Endothelial cell of umbilical vein (primary cell): ENCODE measurements at regions not wholly inside any gene's neighbourhood (a gene's known extent, or its start where the extent isn't known, plus 50 kb on each side); places are given as distances from the start of the nearest gene placed in this dataset.

Experiments used
- BruUV-seq: library from RNA; stranded (reverse); fragments of 400-500 nt; replicated peaks from 2 replicates; lab custom pipeline; 2021; lab: Mats Ljungman, UMichigan
- CTCF ChIA-PET: fragments of 300-600, 350-600 bp; sonication (Branson Sonifier 250); formaldehyde crosslinking; loops from one replicate; lab custom pipeline; 2021; ENCODE audit warnings: antibody characterized with exemption, inconsistent platforms; lab: Charles Lee
- POLR2A ChIA-PET: fragments of 300-600, 350-600 bp; sonication (Branson Sonifier 250); formaldehyde crosslinking; loops from one replicate; lab custom pipeline; 2021; ENCODE audit warnings: antibody characterized with exemption, inconsistent platforms; lab: Charles Lee
- DNase-seq: peaks from one replicate; pipeline ENCODE4 v3.0.0-alpha.2; 2011; ENCODE audit warnings: low read depth, low spot score
- FAIRE-seq: peaks from 2 replicates; lab custom pipeline; 2011; peaks lifted over from hg19 to GRCh38; lab: Jason Lieb, UNC
- H2AFZ ChIP-seq: 2 replicates; pipeline ENCODE4 v1.6.0; 2012; ENCODE audit warnings: low read depth, low read length, control low read depth, inconsistent platforms
- H3K27ac ChIP-seq: 2 replicates; pipeline ENCODE4 v1.5.1; 2011; ENCODE audit warnings: low read depth, mild to moderate bottlenecking, control low read depth, low read length, moderate library complexity; ENCODE audit not compliant: insufficient read depth
- H3K27me3 ChIP-seq, 2 experiments: 2 replicates each; pipeline versions ENCODE4 v1.6.0 to v1.6.1; 2011; ENCODE audit warnings: low read length in 2 of 2, mixed read lengths in 1 of 2; ENCODE audit not compliant: control insufficient read depth in 2 of 2, insufficient read depth in 2 of 2
- H3K36me3 ChIP-seq, 2 experiments: 2 replicates in 1 of 2; 3 replicates in 1 of 2; pipeline ENCODE4 v1.5.1; 2011; ENCODE audit warnings: low read length in 2 of 2, mild to moderate bottlenecking in 1 of 2, moderate library complexity in 1 of 2; ENCODE audit not compliant: control insufficient read depth in 2 of 2, insufficient read depth in 2 of 2; ENCODE audit errors: extremely low read depth in 1 of 2
- H3K4me1 ChIP-seq: 3 replicates; pipeline ENCODE4 v1.5.1; 2011; ENCODE audit warnings: mild to moderate bottlenecking, low read length; ENCODE audit not compliant: control insufficient read depth, insufficient read depth; ENCODE audit errors: extremely low read depth
- H3K4me2 ChIP-seq: 2 replicates; pipeline ENCODE4 v1.6.1; 2011; ENCODE audit warnings: low read length, control low read depth, mixed read lengths; ENCODE audit not compliant: insufficient read depth
- H3K4me3 ChIP-seq, 3 experiments: fragments of 200-600 bp in 1 of 3; sonication (generic), shearing (Covaris generic) in 1 of 3; replicated peaks in 1 of 3; 2 replicates each; pipeline ENCODE4 v1.5.1; 2011 to 2016; ENCODE audit warnings: control low read depth in 3 of 3, low read length in 3 of 3, mild to moderate bottlenecking in 2 of 3, inconsistent platforms in 1 of 3, low read depth in 1 of 3, moderate library complexity in 1 of 3; ENCODE audit not compliant: insufficient read depth in 1 of 3
- H3K79me2 ChIP-seq: 2 replicates; pipeline ENCODE4 v1.6.0; 2012; ENCODE audit warnings: low read length, inconsistent platforms; ENCODE audit not compliant: control insufficient read depth, insufficient read depth
- H3K9ac ChIP-seq: replicated peaks from 2 replicates; pipeline ENCODE3; 2011; ENCODE audit warnings: low read length, control low read depth; ENCODE audit not compliant: insufficient read depth; ENCODE audit errors: extremely low read depth
- H3K9me1 ChIP-seq: replicated peaks from 3 replicates; pipeline ENCODE4 v1.6.0; 2011; ENCODE audit warnings: mild to moderate bottlenecking, low read length; ENCODE audit not compliant: control insufficient read depth, insufficient read depth; ENCODE audit errors: extremely low read depth
- H3K9me3 ChIP-seq: replicated peaks from 2 replicates; pipeline ENCODE4 v1.5.1; 2012; ENCODE audit warnings: low read length, inconsistent platforms; ENCODE audit not compliant: control insufficient read depth, insufficient read depth
- H4K20me1 ChIP-seq: replicated peaks from 2 replicates; pipeline ENCODE3; 2011; ENCODE audit warnings: mild to moderate bottlenecking, low read length; ENCODE audit not compliant: control insufficient read depth, insufficient read depth; ENCODE audit errors: extremely low read depth
- CTCF ChIP-seq, 2 donors: IDR thresholded peaks; 1 replicate in 1 of 2; 2 replicates in 1 of 2; pipeline ENCODE4 v1.5.1; 2011; ENCODE audit warnings: low read length in 2 of 2, mild to moderate bottlenecking in 2 of 2, moderate library complexity in 2 of 2, control low read depth in 1 of 2, inconsistent platforms in 1 of 2, low read depth in 1 of 2; ENCODE audit not compliant: insufficient read depth in 1 of 2; ENCODE audit errors: extremely low read depth in 1 of 2
- EZH2 ChIP-seq: IDR thresholded peaks from 2 replicates; pipeline ENCODE4 v1.6.1; 2012; ENCODE audit warnings: borderline replicate concordance, low read depth, mild to moderate bottlenecking, moderate library complexity, low read length, inconsistent platforms; ENCODE audit not compliant: severe bottlenecking
- FOS ChIP-seq: IDR thresholded peaks from 2 replicates; pipeline ENCODE4 v1.6.1; 2011; ENCODE audit warnings: mild to moderate bottlenecking, low read length, moderate library complexity, borderline replicate concordance; ENCODE audit not compliant: insufficient read depth
- GATA2 ChIP-seq: IDR thresholded peaks from 2 replicates; pipeline ENCODE4 v1.7.0; 2011; ENCODE audit warnings: low read depth, mild to moderate bottlenecking, moderate library complexity, mixed read lengths, low read length; ENCODE audit not compliant: insufficient read length, insufficient read depth
- JUN ChIP-seq: IDR thresholded peaks from 2 replicates; pipeline ENCODE4 v1.6.1; 2011; ENCODE audit warnings: borderline replicate concordance, low read depth; ENCODE audit not compliant: insufficient read length, insufficient read depth
- MAX ChIP-seq: IDR thresholded peaks from 2 replicates; pipeline ENCODE4 v1.6.1; 2011; ENCODE audit not compliant: insufficient read depth, insufficient read length
- MYC ChIP-seq: IDR thresholded peaks from one replicate; pipeline ENCODE4 v1.6.1; 2011; ENCODE audit warnings: mild to moderate bottlenecking, low read depth, low read length
- POLR2A ChIP-seq: IDR thresholded peaks from 2 replicates; pipeline ENCODE4 v1.6.1; 2012; ENCODE audit warnings: low read depth, mild to moderate bottlenecking, control low read depth, low read length
- POLR2AphosphoS5 ChIP-seq: IDR thresholded peaks from 2 replicates; pipeline ENCODE4 v1.6.1; 2012; ENCODE audit warnings: low read depth, mild to moderate bottlenecking, control low read depth, low read length, moderate library complexity; ENCODE audit not compliant: insufficient read depth
- dilution Hi-C: fragments of 300-500 bp; cut with MboI; formaldehyde crosslinking; loops from one replicate; pipeline ENCODE4 v1.15.0; 2019; ENCODE audit warnings: low sequenced_read_pairs; ENCODE audit not compliant: extremely low pct_ligation_motif_present
- intact Hi-C: fragments of 100-400 bp; cut with micrococcal nuclease; formaldehyde crosslinking; loops from one replicate; pipeline ENCODE4 v1.10.0; 2022

GRCh38 chr4:13142191-13142590 is 341.9 kb downstream of the RAB28 start:
- H3K4me2 ChIP-seq, result no peak overlapping the region
- no peaks in the 10 kb centered on the region for H4K20me1 ChIP-seq
- ChIA-PET POLR2A (no interaction called here), CTCF (interaction anchor here (1.2 kb wide), 1 partner anchor 13 kb away, joined by 4 read pairs; no protein-coding TSS in a partner anchor)
- H3K9ac ChIP-seq, result no peak overlapping the region
- H2AFZ ChIP-seq, result no peak overlapping the region
- TF ChIP-seq MYC, result no peak
- TF ChIP-seq MAX, result no peak
- no peak for TF ChIP-seq EZH2
- TF ChIP-seq POLR2AphosphoS5, result no peak
- TF ChIP-seq POLR2A, result no peak
- TF ChIP-seq CTCF (IDR thresholded peaks at IDR 0.05; ENCODE audit: extremely low read depth in 1 of 2, insufficient read depth in 1 of 2, low read depth in 1 of 2, low read length in 2 of 2), result no peak
- TF ChIP-seq GATA2, result no peak
- TF ChIP-seq JUN, result no peak
- TF ChIP-seq FOS, result no peak
- H3K27me3 ChIP-seq, result no peaks in the 10 kb centered on the region
- no peaks in the 10 kb centered on the region for H3K36me3 ChIP-seq
- H3K27ac ChIP-seq, result no peak overlapping the region
- no peaks in the 10 kb centered on the region for H3K9me1 ChIP-seq
- H3K4me1 ChIP-seq, result no peaks in the 10 kb centered on the region
- BruUV-seq, result no TSS peak
- FAIRE-seq, result no peak
- dilution Hi-C loops (no loop called here), intact Hi-C loops (no loop called here)
- H3K9me3 ChIP-seq, result no peaks in the 10 kb centered on the region
- no peak for DNase-seq
- H3K79me2 ChIP-seq, result no peaks in the 10 kb centered on the region
- no peak overlapping the region for H3K4me3 ChIP-seq
